ENCODE measurements at regions not wholly inside any gene's neighbourhood (a gene's known extent, or its start where the extent isn't known, plus 50 kb on each side); places are given as distances from the start of the nearest gene placed in this dataset.

- ChIA-PET CTCF (interaction anchor here (1.3 kb wide), 1 partner anchor 48 kb away, joined by 5 read pairs; no protein-coding TSS in a partner anchor), SMC1A (ENCODE audit: uncharacterized antibody, unreplicated experiment) (no interaction called here), RAD21 (ENCODE audit: unreplicated experiment) (no interaction called here), POLR2A (no interaction called here)
- in situ Hi-C loops (cut with MboI): no loop called here
- DNase-seq (ENCODE audit: low read depth, low spot score): no peak
- intact Hi-C loops (cut with micrococcal nuclease; ENCODE audit: unreplicated experiment): no loop called here
- Histone ChIP-seq H4K20me1 (ENCODE audit: control insufficient read depth, insufficient read depth) (no peaks in the 10 kb centered on the region), H3K79me2 (ENCODE audit: control insufficient read depth, insufficient read depth, low read length) (no peaks in the 10 kb centered on the region), H3K4me2 (ENCODE audit: control insufficient read depth, insufficient read depth) (no peak overlapping the region), H3K27ac (ENCODE audit: control insufficient read depth, insufficient read depth) (no peak overlapping the region), H3K9ac (ENCODE audit: control insufficient read depth, insufficient read depth, low read length) (no peak overlapping the region), H3K4me1 (ENCODE audit: control insufficient read depth, insufficient read depth, low read length) (no peaks in the 10 kb centered on the region), H3K4me3 (no peak overlapping the region), H3K27me3 (replicated peaks in 1 of 2; ENCODE audit: control insufficient read depth in 2 of 2, insufficient read depth in 2 of 2, low read length in 1 of 2) (no peaks in the 10 kb centered on the region; a peak in 1 of 4 replicates), H2AFZ (ENCODE audit: control insufficient read depth, low read depth, low read length) (no peak overlapping the region), H3K9me3 (replicated peaks; ENCODE audit: control insufficient read depth, insufficient read depth, low read length) (no peaks in the 10 kb centered on the region), H3K36me3 (ENCODE audit: control insufficient read depth in 2 of 2, insufficient read depth in 2 of 2, low read length in 1 of 2) (no peaks in the 10 kb centered on the region)
- TF ChIP-seq ZBTB33 (IDR thresholded peaks at IDR 0.05): no peak
- no peak for TF ChIP-seq WRNIP1 (IDR thresholded peaks at IDR 0.05; ENCODE audit: borderline replicate concordance, low read depth, low read length)
- no peak for TF ChIP-seq SKIL (IDR thresholded peaks at IDR 0.05; ENCODE audit: low read depth, poor library complexity, severe bottlenecking)
- TF ChIP-seq STAT3 (IDR thresholded peaks at IDR 0.05; ENCODE audit: low read depth, low read length): no peak
- no peak for TF ChIP-seq ATF3 (IDR thresholded peaks at IDR 0.05; ENCODE audit: borderline replicate concordance, extremely low read depth, low read depth, low read length)
- no peak for TF ChIP-seq IRF3 (IDR thresholded peaks at IDR 0.05)
- TF ChIP-seq NFYA (IDR thresholded peaks at IDR 0.05; ENCODE audit: borderline replicate concordance, low read depth, low read length): no peak
- no peak for TF ChIP-seq EP300 (IDR thresholded peaks at IDR 0.05; ENCODE audit: borderline replicate concordance in 1 of 2, control insufficient read depth in 1 of 2, low read depth in 2 of 2, low read length in 2 of 2)
- TF ChIP-seq ZNF207 (IDR thresholded peaks at IDR 0.05; ENCODE audit: borderline replicate concordance): no peak
- TF ChIP-seq NR2C2 (IDR thresholded peaks at IDR 0.05; ENCODE audit: borderline replicate concordance, control insufficient read depth, insufficient read length, low read depth): no peak
- FAIRE-seq: no peak
- ATAC-seq: no peak
- no TSS peak for BruUV-seq (replicated peaks)
Observed at GRCh38 chr11:128205796-128206195, 381.6 kb downstream of the ETS1 start.

Data from GM12878 (cell line).